ENCODE measurements at regions not wholly inside any gene's neighbourhood (a gene's known extent, or its start where the extent isn't known, plus 50 kb on each side); places are given as distances from the start of the nearest gene placed in this dataset.

GRCh38 chr5:130287438-130287837, 383.2 kb downstream of the CHSY3 start:
- intact Hi-C loops (cut with micrococcal nuclease), result no loop called here
- H3K27me3 Mint-ChIP-seq (ENCODE audit: low read depth in 3 of 3), result peaks cover 0 to 2% (median 0%) of the 10 kb centered on the region in 3 donors
- H3K4me1 Mint-ChIP-seq, result no peaks in the 10 kb centered on the region
- Histone ChIP-seq H3K27me3 (ENCODE audit: control insufficient read depth in 2 of 2, insufficient read depth in 2 of 2, low read length in 2 of 2) (no peaks in the 10 kb centered on the region), H3K4me3 (replicated peaks in 1 of 3; ENCODE audit: low read depth in 2 of 3, low read length in 3 of 3) (no peak overlapping the region), H3K4me2 (replicated peaks; ENCODE audit: extremely low read depth, low read length, poor library complexity, severe bottlenecking) (no peak overlapping the region), H4K20me1 (ENCODE audit: insufficient read depth, low read length) (no peaks in the 10 kb centered on the region), H3K9me3 (replicated peaks in 1 of 2; ENCODE audit: control insufficient read depth in 1 of 2, insufficient read depth in 1 of 2, low read length in 2 of 2) (no peaks in the 10 kb centered on the region), H2AFZ (ENCODE audit: insufficient read depth, low read depth, low read length, poor library complexity, severe bottlenecking) (no peak overlapping the region), H3K36me3 (replicated peaks in 1 of 2; ENCODE audit: control insufficient read depth in 1 of 2, insufficient read depth in 2 of 2, low read length in 2 of 2) (no peaks in the 10 kb centered on the region), H3K27ac (ENCODE audit: low read depth in 1 of 2, low read length in 2 of 2) (no peak overlapping the region), H3K9ac (ENCODE audit: insufficient read depth, low read length, poor library complexity, severe bottlenecking) (no peak overlapping the region), H3K4me1 (ENCODE audit: control insufficient read depth in 1 of 2, insufficient read depth in 2 of 2, low read length in 2 of 2) (no peaks in the 10 kb centered on the region), H3K79me2 (ENCODE audit: insufficient read depth, low read length) (no peaks in the 10 kb centered on the region)
- H3K36me3 Mint-ChIP-seq, result no peaks in the 10 kb centered on the region
- peaks cover 0 to 4% (median 0%) of the 10 kb centered on the region in 7 donors for H3K9me3 Mint-ChIP-seq
- H3K27ac Mint-ChIP-seq, result no peak overlapping the region
- H3K4me3 Mint-ChIP-seq, result no peak overlapping the region
- no peak for DNase-seq
- TF ChIP-seq CTCF (IDR thresholded peaks at IDR 0.05), result no peak

GRCh38 chr5:130286971-130287370, 382.7 kb downstream of the CHSY3 start:
- Histone ChIP-seq H3K4me2 (replicated peaks; ENCODE audit: extremely low read depth, low read length, poor library complexity, severe bottlenecking) (no peak overlapping the region), H4K20me1 (ENCODE audit: insufficient read depth, low read length) (no peaks in the 10 kb centered on the region), H3K27me3 (ENCODE audit: control insufficient read depth in 2 of 2, insufficient read depth in 2 of 2, low read length in 2 of 2) (no peaks in the 10 kb centered on the region), H3K36me3 (replicated peaks in 1 of 2; ENCODE audit: control insufficient read depth in 1 of 2, insufficient read depth in 2 of 2, low read length in 2 of 2) (no peaks in the 10 kb centered on the region), H3K27ac (ENCODE audit: low read depth in 1 of 2, low read length in 2 of 2) (no peak overlapping the region), H3K9me3 (replicated peaks in 1 of 2; ENCODE audit: control insufficient read depth in 1 of 2, insufficient read depth in 1 of 2, low read length in 2 of 2) (no peaks in the 10 kb centered on the region), H3K79me2 (ENCODE audit: insufficient read depth, low read length) (no peaks in the 10 kb centered on the region), H3K4me3 (replicated peaks in 1 of 3; ENCODE audit: low read depth in 2 of 3, low read length in 3 of 3) (no peak overlapping the region), H2AFZ (ENCODE audit: insufficient read depth, low read depth, low read length, poor library complexity, severe bottlenecking) (no peak overlapping the region), H3K4me1 (ENCODE audit: control insufficient read depth in 1 of 2, insufficient read depth in 2 of 2, low read length in 2 of 2) (no peaks in the 10 kb centered on the region), H3K9ac (ENCODE audit: insufficient read depth, low read length, poor library complexity, severe bottlenecking) (no peak overlapping the region)
- Mint-ChIP-seq H3K27me3 (ENCODE audit: low read depth in 3 of 3) (no peaks in the 10 kb centered on the region), H3K9me3 (peaks cover 0 to 4% (median 0%) of the 10 kb centered on the region in 7 donors), H3K27ac (no peak overlapping the region), H3K4me3 (no peak overlapping the region), H3K36me3 (no peaks in the 10 kb centered on the region), H3K4me1 (no peaks in the 10 kb centered on the region)
- no CpG with 5 or more reads among the region's 2 CpGs for WGBS (ENCODE audit: insufficient coverage)
- intact Hi-C loops (cut with micrococcal nuclease), result no loop called here
- DNase-seq, result no peak
- TF ChIP-seq CTCF (IDR thresholded peaks at IDR 0.05), result no peak
